Cerebellar cortex (tissue), 1 donor: ENCODE measurements at regions not wholly inside any gene's neighbourhood (a gene's known extent, or its start where the extent isn't known, plus 50 kb on each side); places are given as distances from the start of the nearest gene placed in this dataset.
"Not testable (repeated sequence)": the region's sequence is repeated elsewhere in the genome, so short reads cannot be mapped to it uniquely, and the experiment has no call there.

Source experiments
- DNase-seq: peaks from one replicate; pipeline ENCODE4 v3.0.0-alpha.2; 2015; ENCODE audit warnings: low spot score

DNA sequence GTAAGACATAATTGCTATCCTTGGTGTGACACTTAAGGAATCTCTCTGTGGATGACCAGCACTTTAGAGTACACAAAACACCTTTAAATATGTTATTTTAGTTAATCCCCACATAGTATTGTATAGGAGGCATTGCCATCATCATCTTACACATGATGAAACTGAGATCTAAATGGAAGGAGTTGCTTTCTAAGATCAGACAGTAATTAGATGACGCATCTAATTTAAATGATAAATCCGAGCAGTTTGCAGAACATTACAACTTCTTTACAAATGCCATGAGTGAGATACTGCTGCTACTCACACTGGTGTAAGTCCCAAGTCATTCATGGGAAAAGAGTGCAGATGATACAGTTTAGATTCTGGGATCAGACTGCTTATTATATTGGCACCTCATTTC lies 431.9 kb downstream of the MFSD1 start:
- DNase-seq, result no peak

DNA sequence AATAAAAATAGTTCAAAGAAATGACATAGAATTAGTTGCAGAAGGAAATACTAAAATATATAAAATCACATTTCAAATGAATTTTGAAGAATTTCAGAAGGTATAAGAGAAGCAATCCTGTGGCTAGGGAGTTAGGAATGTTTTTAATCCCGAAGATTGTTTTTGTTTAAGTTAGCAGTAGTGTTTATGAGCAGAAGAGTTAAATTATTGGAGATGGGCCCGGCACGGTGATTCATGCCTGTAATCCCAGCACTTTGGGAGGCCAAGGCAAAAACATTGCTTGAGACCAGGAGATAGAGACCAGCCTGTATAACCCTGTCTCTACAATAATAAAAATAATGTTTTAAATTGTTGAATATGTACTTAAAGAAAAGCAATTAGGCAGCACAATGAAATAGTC lies 432.5 kb downstream of the MFSD1 start:
- no peak for DNase-seq

- no peak for DNase-seq
These were observed 434.5 kb downstream of the MFSD1 start for GRCh38 chr3:159236321-159236720.

DNA sequence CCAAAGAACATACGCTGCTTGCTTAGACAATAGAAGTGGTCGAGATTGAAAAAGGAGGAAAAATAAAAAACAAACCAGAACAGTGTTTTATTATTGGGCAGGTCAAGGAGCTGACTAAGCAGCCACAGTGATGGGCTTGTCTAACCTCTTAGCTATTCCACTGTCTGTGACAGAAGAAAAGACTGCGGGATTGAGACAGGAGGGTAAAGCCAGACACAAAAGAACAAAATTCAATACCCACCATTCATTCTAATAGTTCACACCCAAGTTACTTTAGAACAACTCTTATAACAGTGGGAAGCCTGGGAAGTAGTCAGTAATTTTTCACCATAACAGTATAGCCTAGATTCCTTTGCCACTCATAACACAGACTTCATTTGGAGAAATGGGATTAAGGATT lies 435.4 kb downstream of the MFSD1 start:
- DNase-seq, result no peak

DNA sequence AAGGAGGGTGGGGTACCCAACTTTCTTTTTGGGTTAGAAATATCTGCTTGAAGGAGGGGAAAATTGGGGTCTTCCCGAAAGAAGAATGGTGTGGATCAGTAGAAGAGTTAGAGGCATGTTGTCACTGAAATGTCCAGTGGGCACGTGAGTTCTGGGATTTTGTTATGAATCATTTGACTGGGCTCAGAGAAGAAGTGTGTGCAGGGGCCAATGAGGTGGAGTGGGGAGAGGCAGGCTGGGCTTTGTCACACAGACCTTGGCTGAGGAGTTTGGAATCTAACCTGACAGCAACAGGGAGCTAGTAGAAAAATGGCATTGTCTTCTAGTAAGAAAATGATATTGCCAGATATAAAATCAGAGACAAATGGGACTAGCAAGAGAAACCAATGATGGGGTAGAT lies 436.8 kb downstream of the MFSD1 start:
- DNase-seq, result no peak

DNA sequence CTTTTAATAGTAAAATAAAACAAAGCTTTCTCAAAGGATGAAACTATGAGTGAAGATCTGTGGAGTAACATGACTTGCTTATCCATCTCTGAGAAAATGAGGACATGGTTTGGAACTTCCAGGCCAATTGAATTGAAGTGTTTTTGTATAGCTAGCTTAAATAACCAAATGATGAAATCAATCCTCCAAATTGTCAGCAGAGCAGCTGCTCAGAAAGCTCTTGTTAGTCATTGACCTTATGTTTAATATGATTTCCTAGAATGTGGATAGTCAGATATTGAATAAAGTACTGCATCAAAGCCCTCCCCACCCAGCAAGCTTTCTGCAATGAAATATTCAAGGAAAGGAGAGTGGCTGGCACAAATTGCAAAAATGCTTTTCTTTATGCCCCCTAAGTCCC lies 437.2 kb downstream of the MFSD1 start:
- DNase-seq, result no peak

- DNase-seq, result no peak
These were observed 443.1 kb downstream of the MFSD1 start for GRCh38 chr3:159244933-159245332.

- no peak for DNase-seq
These were observed 444.0 kb downstream of the MFSD1 start for GRCh38 chr3:159245871-159246270.

DNA sequence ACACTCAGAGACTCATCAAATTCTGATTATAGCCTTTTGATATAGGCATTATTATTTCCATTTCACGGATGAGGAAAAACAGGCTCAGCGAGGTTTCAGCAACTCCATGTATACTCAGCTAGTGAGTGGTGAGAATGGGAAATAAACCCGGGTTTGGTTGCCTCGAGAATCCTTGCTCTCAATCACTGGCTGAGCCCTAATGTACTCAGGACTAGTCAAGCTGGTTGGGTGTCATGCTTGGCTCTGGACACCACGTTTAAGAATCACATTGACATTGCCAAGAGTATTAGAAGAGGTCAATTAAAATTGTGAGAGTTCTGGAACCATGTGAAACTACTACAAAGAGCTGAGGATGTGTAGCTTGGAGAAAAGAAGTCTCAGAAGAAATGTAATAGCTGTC lies 444.5 kb downstream of the MFSD1 start:
- no peak for DNase-seq

DNA sequence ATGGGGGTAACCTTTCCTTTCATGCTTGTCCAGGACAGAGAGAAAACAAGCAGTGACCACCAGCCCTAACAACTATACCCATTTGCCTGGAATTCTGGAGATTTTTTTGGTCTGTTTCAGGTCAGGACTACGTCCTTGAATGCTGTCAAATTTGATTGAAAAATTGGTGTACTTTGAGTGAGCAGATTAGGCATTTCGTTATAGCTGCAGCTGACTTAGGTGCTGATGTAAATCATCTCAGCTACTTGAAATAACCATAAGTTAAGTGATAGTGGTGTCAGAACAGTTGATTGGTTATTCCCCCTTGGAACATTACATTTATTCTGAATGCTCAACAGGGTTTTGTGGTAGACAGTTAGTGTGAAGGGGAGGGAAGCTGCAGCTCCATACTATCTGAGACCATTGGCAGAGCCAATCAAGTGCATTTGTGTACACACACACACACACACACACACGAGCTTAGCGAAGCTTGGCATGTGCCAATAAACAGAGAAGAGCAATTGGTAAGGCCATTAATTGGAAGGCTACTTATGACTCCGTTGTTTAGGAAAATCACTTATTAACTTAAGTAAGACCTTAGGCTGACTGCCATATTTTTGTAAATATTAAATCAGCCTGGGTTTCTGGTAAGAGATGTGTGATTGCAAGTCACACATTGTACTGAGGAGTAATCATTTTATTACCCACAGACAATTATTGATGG lies 447.8 kb downstream of the MFSD1 start:
- DNase-seq, result no peak

DNA sequence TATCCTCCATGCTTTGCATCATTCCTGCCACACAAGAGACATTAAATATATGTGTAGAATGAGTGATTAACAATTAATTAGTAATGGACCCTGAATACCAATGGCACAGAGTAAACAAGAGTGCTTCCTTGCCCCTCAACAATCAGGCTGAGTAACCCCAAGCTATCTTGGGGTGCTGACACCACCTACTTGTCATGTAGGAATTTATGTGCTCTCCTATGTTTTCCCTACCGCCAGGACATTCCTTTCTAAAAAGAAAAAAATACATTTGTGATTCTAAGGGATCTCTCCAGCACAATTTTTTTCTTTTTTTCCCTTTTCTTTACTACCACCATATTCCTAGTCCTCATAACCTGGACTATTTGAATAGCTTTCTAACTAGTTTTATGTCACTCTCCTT lies 449.1 kb downstream of the MFSD1 start:
- DNase-seq, result no peak

GRCh38 chr3:159252274-159252673 lies 450.4 kb downstream of the MFSD1 start:
- DNase-seq, result no peak

- no peak for DNase-seq
These were observed 451.0 kb downstream of the MFSD1 start for GRCh38 chr3:159252772-159253384.

DNA sequence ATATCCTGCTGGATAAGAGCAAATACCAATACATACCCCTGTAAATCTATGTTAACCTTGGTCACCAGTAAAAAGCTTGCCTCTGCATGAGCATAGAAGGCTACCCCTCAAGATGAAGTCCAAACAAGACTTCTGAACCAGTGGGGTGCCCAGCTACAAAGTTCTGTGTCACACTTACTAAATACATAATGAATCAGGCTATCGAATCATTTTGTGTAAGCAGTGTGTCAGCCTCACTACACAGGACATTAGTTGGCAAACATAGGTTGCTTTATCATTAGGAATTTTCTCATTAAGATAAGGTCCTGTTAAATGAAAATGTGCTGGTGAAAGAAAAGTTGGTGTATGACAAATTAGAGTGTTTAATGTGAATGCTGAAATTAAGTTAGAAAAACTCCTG lies 452.0 kb downstream of the MFSD1 start:
- no peak for DNase-seq

DNA sequence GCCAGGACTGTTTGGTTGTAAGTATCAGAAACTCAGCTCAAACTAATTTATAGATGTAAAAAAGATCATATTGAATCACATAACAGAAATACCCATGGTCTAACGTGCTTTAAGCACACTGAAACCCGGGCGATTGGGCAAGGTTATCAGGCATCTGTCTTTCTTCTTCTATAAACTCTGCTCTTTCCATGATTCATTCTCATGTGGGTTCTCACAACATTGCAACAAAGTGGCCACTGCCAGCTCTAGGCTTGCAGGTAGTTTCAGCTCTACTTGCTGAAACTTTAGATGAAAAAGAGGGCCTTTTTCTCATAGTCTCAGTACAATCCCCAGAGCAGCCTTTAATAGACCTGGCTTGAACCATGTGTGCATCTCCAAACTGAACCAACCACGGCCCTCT lies 456.1 kb downstream of the MFSD1 start:
- DNase-seq, result no peak

- DNase-seq, result no peak
These were observed 457.1 kb downstream of the MFSD1 start for GRCh38 chr3:159258934-159259333.

DNA sequence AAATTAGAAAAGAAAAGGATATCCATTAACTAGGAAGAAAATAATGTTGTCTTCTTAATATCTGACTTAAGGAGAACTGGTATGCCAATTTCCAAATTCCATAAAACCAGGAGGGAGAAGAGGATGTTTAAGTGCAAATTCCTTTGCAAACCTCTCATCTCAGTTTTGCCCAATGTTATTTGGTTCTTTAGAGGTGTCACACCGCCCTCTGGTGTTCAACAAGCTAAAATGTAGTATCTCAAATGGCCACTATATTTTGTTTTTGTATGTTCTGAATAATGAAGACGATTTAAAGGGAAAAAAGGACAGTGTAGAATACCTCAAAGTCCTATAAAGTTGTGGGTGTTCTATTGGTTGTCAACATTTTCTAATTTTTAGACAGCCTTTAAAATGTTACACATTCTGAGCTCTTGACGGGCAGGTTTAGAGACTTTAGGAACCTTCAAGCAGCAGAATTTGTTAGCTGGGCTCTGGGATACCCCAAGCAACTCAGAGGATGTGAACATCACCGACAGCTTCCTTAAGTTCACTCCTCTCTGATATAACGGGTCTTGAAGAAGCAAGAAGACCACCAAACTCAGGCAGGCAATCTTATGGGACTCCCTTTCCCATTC lies 458.3 kb downstream of the MFSD1 start:
- DNase-seq, result peak; percentile 72

DNA sequence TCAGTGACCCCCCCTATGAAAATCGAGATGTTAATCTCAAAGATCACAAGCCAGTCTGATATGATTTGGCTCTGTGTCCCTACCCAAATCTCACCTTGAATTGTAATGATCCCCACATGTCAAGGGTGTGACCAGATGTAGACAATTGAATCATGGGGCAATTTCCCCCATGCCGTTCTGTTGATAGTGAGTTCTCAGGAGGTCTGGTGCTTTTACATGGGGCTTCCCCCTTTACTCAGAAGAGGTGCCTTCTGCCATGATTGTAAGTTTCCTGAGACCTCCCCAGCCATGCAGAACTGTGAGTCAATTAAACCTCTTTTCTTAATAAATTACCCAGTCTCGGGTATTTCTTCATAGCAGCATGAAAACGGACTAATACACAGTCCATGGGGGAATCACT lies 459.5 kb downstream of the MFSD1 start:
- not testable (repeated sequence) for DNase-seq

- DNase-seq, result peak; percentile 60
These were observed 462.1 kb downstream of the MFSD1 start for GRCh38 chr3:159263750-159264553.

DNA sequence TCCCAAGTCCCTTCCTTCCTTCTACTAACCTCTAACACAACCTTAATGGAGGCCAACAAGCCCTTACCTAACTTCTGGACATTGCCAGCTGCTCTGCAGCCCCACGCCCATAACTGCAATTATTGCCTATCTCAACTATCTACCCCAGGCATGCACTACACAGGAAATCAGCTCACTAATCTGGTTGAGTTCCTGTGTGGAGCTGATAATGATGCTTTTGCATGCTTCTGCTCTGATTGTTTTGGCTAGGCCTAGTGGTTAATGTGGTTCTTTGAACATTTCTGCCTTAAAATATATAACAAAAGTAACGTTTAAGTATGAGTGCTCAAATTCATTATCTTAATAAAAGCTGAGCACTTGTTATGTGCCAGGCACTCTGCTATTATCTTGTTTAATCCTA lies 463.9 kb downstream of the MFSD1 start:
- no peak for DNase-seq

- peak; percentile 49 for DNase-seq
These were observed 464.9 kb downstream of the MFSD1 start for GRCh38 chr3:159266779-159267178.

- no peak for DNase-seq
These were observed 470.1 kb downstream of the MFSD1 start for GRCh38 chr3:159271799-159272512.
